GM12878 (cell line): ENCODE measurements at regions not wholly inside any gene's neighbourhood (a gene's known extent, or its start where the extent isn't known, plus 50 kb on each side); places are given as distances from the start of the nearest gene placed in this dataset.

Experiments used
- ATAC-seq: fragments of 200-7000 bp; cut with Tn5 transposase; 3 replicates; pipeline ENCODE4 v1.9.1; 2020; ENCODE audit warnings: mild to moderate bottlenecking, moderate library complexity
- BruUV-seq: library from RNA; stranded (reverse); fragments of 400-500 nt; replicated peaks from 2 replicates; lab custom pipeline; 2021; lab: Mats Ljungman, UMichigan
- CTCF ChIA-PET: fragments of 300-600 bp; sonication (Branson Sonifier 250); formaldehyde crosslinking; extraction: SDS; loops from one replicate; lab custom pipeline; 2021; ENCODE audit warnings: inconsistent platforms; lab: Yijun Ruan, JAX
- POLR2A ChIA-PET: fragments of 350-600 bp; formaldehyde crosslinking; extraction: SDS; loops from one replicate; lab custom pipeline; 2021; ENCODE audit warnings: inconsistent platforms; lab: Charles Lee
- RAD21 ChIA-PET: fragments of 300-600 bp; sonication (Branson Sonifier 250); formaldehyde crosslinking; loops from one replicate; lab custom pipeline; 2023; ENCODE audit warnings: antibody characterized with exemption; ENCODE audit not compliant: unreplicated experiment; lab: Charles Lee
- SMC1A ChIA-PET: fragments of 300-600 bp; sonication (Branson Sonifier 250); formaldehyde crosslinking; loops from one replicate; lab custom pipeline; 2023; ENCODE audit not compliant: unreplicated experiment, uncharacterized antibody; lab: Charles Lee
- DNase-seq: peaks from one replicate; pipeline ENCODE4 v3.0.0-alpha.2; 2011; ENCODE audit warnings: low read depth, low spot score
- FAIRE-seq: peaks from 3 replicates; lab custom pipeline; 2011; peaks lifted over from hg19 to GRCh38; lab: Jason Lieb, UNC
- H2AFZ ChIP-seq: 2 replicates; pipeline ENCODE4 v1.6.0; 2011; ENCODE audit warnings: low read depth, low read length, control low read depth; ENCODE audit not compliant: control insufficient read depth
- H3K27ac ChIP-seq: 2 replicates; pipeline ENCODE4 v1.5.1; 2011; ENCODE audit warnings: control low read depth; ENCODE audit not compliant: control insufficient read depth, insufficient read depth
- H3K27me3 ChIP-seq, 2 experiments: replicated peaks in 1 of 2; 2 replicates each; pipeline versions ENCODE4 v1.6.0 to v1.6.1; 2011; ENCODE audit warnings: low read length in 1 of 2; ENCODE audit not compliant: control insufficient read depth in 2 of 2, insufficient read depth in 2 of 2
- H3K36me3 ChIP-seq, 2 experiments: 2 replicates each; pipeline ENCODE4 v1.5.1; 2011; ENCODE audit warnings: low read length in 1 of 2; ENCODE audit not compliant: control insufficient read depth in 2 of 2, insufficient read depth in 2 of 2
- H3K4me1 ChIP-seq: 2 replicates; pipeline ENCODE4 v1.6.1; 2011; ENCODE audit warnings: mild to moderate bottlenecking, low read length, moderate library complexity, mixed read lengths; ENCODE audit not compliant: control insufficient read depth, insufficient read depth
- H3K4me2 ChIP-seq: 2 replicates; pipeline ENCODE4 v1.6.0; 2011; ENCODE audit warnings: control low read depth; ENCODE audit not compliant: control insufficient read depth, insufficient read depth
- H3K4me3 ChIP-seq: fragments of 200-600 bp; sonication (generic); 2 replicates; pipeline ENCODE4 v1.5.1; 2016
- H3K79me2 ChIP-seq: 2 replicates; pipeline ENCODE4 v1.6.0; 2011; ENCODE audit warnings: low read length; ENCODE audit not compliant: control insufficient read depth, insufficient read depth
- H3K9ac ChIP-seq: 2 replicates; pipeline ENCODE4 v1.8.0; 2011; ENCODE audit warnings: low read length, control low read depth, mixed read lengths; ENCODE audit not compliant: control insufficient read depth, insufficient read depth
- H3K9me3 ChIP-seq: replicated peaks from 3 replicates; pipeline ENCODE4 v1.5.1; 2011; ENCODE audit warnings: mild to moderate bottlenecking, low read length; ENCODE audit not compliant: control insufficient read depth, insufficient read depth
- H4K20me1 ChIP-seq: 2 replicates; pipeline ENCODE4 v1.6.0; 2011; ENCODE audit not compliant: control insufficient read depth, insufficient read depth
- CEBPB ChIP-seq, 2 experiments: fragments of 150-350 bp in 1 of 2; IDR thresholded peaks; 2 replicates each; pipeline ENCODE4 v1.6.1; 2012 to 2014; ENCODE audit warnings: low read depth in 2 of 2, low read length in 2 of 2, borderline replicate concordance in 1 of 2, inconsistent platforms in 1 of 2
- CUX1 ChIP-seq: IDR thresholded peaks from 2 replicates; pipeline ENCODE4 v1.6.1; 2012; ENCODE audit warnings: improper control_type of control experiment, low read depth, low read length; ENCODE audit not compliant: insufficient replicate concordance
- E4F1 ChIP-seq: fragments of 450-650 bp; IDR thresholded peaks from 2 replicates; pipeline ENCODE4 v1.6.1; 2018; ENCODE audit warnings: borderline replicate concordance, mild to moderate bottlenecking; ENCODE audit not compliant: partially characterized antibody
- ETV6 ChIP-seq, 2 experiments: fragments of 450-650 bp in 1 of 2; IDR thresholded peaks in 1 of 2; conservative IDR thresholded peaks in 1 of 2; 2 replicates each; pipeline ENCODE4 v1.6.1; 2014; ENCODE audit warnings: antibody characterized with exemption in 1 of 2, borderline replicate concordance in 1 of 2, low read depth in 1 of 2, mild to moderate bottlenecking in 1 of 2, moderate library complexity in 1 of 2
- JUNB ChIP-seq: IDR thresholded peaks from 2 replicates; pipeline ENCODE4 v1.6.1; 2016; ENCODE audit warnings: antibody characterized with exemption, mild to moderate bottlenecking
- MEF2B ChIP-seq: fragments of 450-650 bp; IDR thresholded peaks from 2 replicates; pipeline ENCODE4 v1.6.1; 2018; ENCODE audit warnings: mild to moderate bottlenecking, moderate library complexity; ENCODE audit not compliant: partially characterized antibody, poor library complexity, severe bottlenecking
- RELB ChIP-seq: fragments of 450-650 bp; IDR thresholded peaks from 2 replicates; pipeline ENCODE4 v1.6.1; 2017; ENCODE audit warnings: low read depth, mild to moderate bottlenecking, moderate library complexity
- SMAD5 ChIP-seq: IDR thresholded peaks from 2 replicates; pipeline ENCODE4 v1.6.1; 2016; ENCODE audit warnings: antibody characterized with exemption, low read depth
- SP1 ChIP-seq: IDR thresholded peaks from one replicate; pipeline ENCODE4 v1.6.1; 2011; ENCODE audit warnings: low read depth, low read length
- SREBF1 ChIP-seq: IDR thresholded peaks from 2 replicates; pipeline ENCODE4 v1.6.1; 2012; ENCODE audit warnings: mild to moderate bottlenecking, low read length
- TBL1XR1 ChIP-seq: IDR thresholded peaks from 2 replicates; pipeline ENCODE4 v1.6.1; 2012; ENCODE audit warnings: low read depth, low read length, improper control_type of control experiment
- ZNF274 ChIP-seq: IDR thresholded peaks from one replicate; pipeline ENCODE4 v1.8.0; 2011; ENCODE audit not compliant: insufficient read length, insufficient read depth
- WGBS: methylation state at CpG from one replicate; pipeline ENCODE4 v1.1.6; 2016; ENCODE audit warnings: low lambda C conversion rate; ENCODE audit not compliant: insufficient replicate concordance, insufficient coverage; ENCODE audit errors: missing lambda C conversion rate; 5-methylcytosine and 5-hydroxymethylcytosine counted together
- in situ Hi-C: fragments of 300-500 bp; cut with MboI; formaldehyde crosslinking; loops from 9 replicates; pipeline ENCODE4 v1.14.3; 2018; ENCODE audit warnings: mixed read lengths
- intact Hi-C: fragments of 100-400 bp; cut with micrococcal nuclease; formaldehyde crosslinking; loops from one replicate; pipeline ENCODE4 v1.14.2; 2022; ENCODE audit not compliant: unreplicated experiment

- TF ChIP-seq SP1 (no peak), RELB (no peak), ZNF274 (no peak), JUNB (no peak)
- TF ChIP-seq, all 136 proteins: peak for 0
Observed at GRCh38 chr7:42765931-42766330, 145.9 kb downstream of the C7orf25 start (continued).

- Histone ChIP-seq H3K79me2 (no peaks in the 10 kb centered on the region), H3K27ac (no peak overlapping the region), H4K20me1 (no peaks in the 10 kb centered on the region), H3K4me2 (no peak overlapping the region), H3K9me3 (no peaks in the 10 kb centered on the region), H3K4me1 (no peaks in the 10 kb centered on the region), H3K36me3 (no peaks in the 10 kb centered on the region), H3K9ac (no peak overlapping the region), H3K4me3 (no peak overlapping the region), H3K27me3 (no peaks in the 10 kb centered on the region), H2AFZ (no peak overlapping the region)
- POLR2A ChIA-PET, result no interaction called here
- SMC1A ChIA-PET, result no interaction called here
- in situ Hi-C loops, result no loop called here
- BruUV-seq, result no TSS peak
- intact Hi-C loops, result no loop called here
- WGBS, result 23% methylated on average over 6 of the region's 6 CpGs
- ATAC-seq (no peak), DNase-seq (no peak), FAIRE-seq (no peak)
- CTCF ChIA-PET, result interaction anchor here (0.6 to 1.2 kb wide), 2 partner anchors 11 to 788 kb away, joined by 3 read pairs; no protein-coding TSS in a partner anchor
- RAD21 ChIA-PET, result no interaction called here
- TF ChIP-seq CEBPB (IDR thresholded peaks at IDR 0.05; ENCODE audit: borderline replicate concordance in 1 of 2, low read depth in 2 of 2, low read length in 2 of 2), result no peak
- TF ChIP-seq MEF2B, result no peak
- no peak for TF ChIP-seq SREBF1
- no peak for TF ChIP-seq TBL1XR1
- no peak for TF ChIP-seq E4F1
- TF ChIP-seq CUX1, result no peak
- no peak for TF ChIP-seq SMAD5
- TF ChIP-seq ETV6 (conservative IDR thresholded peaks at IDR 0.05 in 1 of 2, IDR thresholded peaks at IDR 0.05 in 1 of 2; ENCODE audit: borderline replicate concordance in 1 of 2, low read depth in 1 of 2), result no peak
Observed at GRCh38 chr7:42763137-42763551, 148.7 kb downstream of the C7orf25 start.
